MCF 10A (cell line): ENCODE measurements at regions not wholly inside any gene's neighbourhood (a gene's known extent, or its start where the extent isn't known, plus 50 kb on each side); places are given as distances from the start of the nearest gene placed in this dataset.
"Not testable (repeated sequence)": the region's sequence is repeated elsewhere in the genome, so short reads cannot be mapped to it uniquely, and the experiment has no call there.

Source experiments
- BruUV-seq: library from RNA; stranded (reverse); fragments of 400-500 nt; replicated peaks from 2 replicates; lab custom pipeline; 2021; lab: Mats Ljungman, UMichigan
- CTCF ChIA-PET: fragments of 300-600 bp; sonication (Branson Sonifier 250); formaldehyde crosslinking; extraction: SDS; loops from one replicate; lab custom pipeline; 2021; ENCODE audit warnings: antibody characterized with exemption, inconsistent platforms; lab: Yijun Ruan, JAX
- POLR2A ChIA-PET: fragments of 300-600, 350-650 bp; sonication (Branson Sonifier 250); formaldehyde crosslinking; extraction: SDS; loops from one replicate; lab custom pipeline; 2020; ENCODE audit warnings: antibody characterized with exemption, inconsistent platforms; lab: Yijun Ruan, JAX
- DNase-seq: peaks from one replicate; pipeline ENCODE4 v3.0.0-alpha.2; 2018; ENCODE audit not compliant: unreplicated experiment
- H3K27ac Mint-ChIP-seq: one replicate; pipeline ENCODE4 v1.8.0; 2022; ENCODE audit warnings: mild to moderate bottlenecking, low read depth, mixed read lengths; ENCODE audit not compliant: unreplicated experiment
- H3K27me3 Mint-ChIP-seq: one replicate; pipeline ENCODE4 v1.8.0; 2022; ENCODE audit warnings: mixed read lengths; ENCODE audit not compliant: insufficient read depth, unreplicated experiment
- H3K36me3 Mint-ChIP-seq: one replicate; pipeline ENCODE4 v1.8.0; 2022; ENCODE audit warnings: mild to moderate bottlenecking, moderate library complexity, mixed read lengths; ENCODE audit not compliant: insufficient read depth, unreplicated experiment
- H3K4me1 Mint-ChIP-seq: one replicate; pipeline ENCODE4 v1.8.0; 2022; ENCODE audit warnings: mixed read lengths; ENCODE audit not compliant: insufficient read depth, unreplicated experiment
- H3K4me3 Mint-ChIP-seq: one replicate; pipeline ENCODE4 v1.8.0; 2022; ENCODE audit warnings: mild to moderate bottlenecking, moderate library complexity, mixed read lengths; ENCODE audit not compliant: unreplicated experiment
- H3K9me3 Mint-ChIP-seq: one replicate; pipeline ENCODE4 v1.8.0; 2022; ENCODE audit warnings: mixed read lengths; ENCODE audit not compliant: unreplicated experiment
- CTCF ChIP-seq: fragments of 200-600 bp; IDR thresholded peaks from one replicate; pipeline ENCODE4 v1.8.0; 2022; ENCODE audit warnings: antibody characterized with exemption, mild to moderate bottlenecking; ENCODE audit not compliant: unreplicated experiment
- intact Hi-C: fragments of 100-400 bp; cut with micrococcal nuclease; formaldehyde crosslinking; loops from 2 replicates; pipeline ENCODE4 v1.14.1; 2022

- BruUV-seq, result no TSS peak
- intact Hi-C loops, result no loop called here
- DNase-seq, result no peak
- Mint-ChIP-seq H3K9me3 (peaks cover 34% of the 10 kb centered on the region), H3K27ac (no peak overlapping the region), H3K4me3 (no peak overlapping the region), H3K4me1 (no peaks in the 10 kb centered on the region), H3K27me3 (no peaks in the 10 kb centered on the region), H3K36me3 (no peaks in the 10 kb centered on the region)
- CTCF ChIA-PET, result no interaction called here
- TF ChIP-seq CTCF, result no peak
- POLR2A ChIA-PET, result no interaction called here
Observed at GRCh38 chr16:9666834-9667480, 515.3 kb downstream of the GRIN2A start.

- no TSS peak for BruUV-seq
- POLR2A ChIA-PET, result no interaction called here
- Mint-ChIP-seq H3K36me3 (no peaks in the 10 kb centered on the region), H3K4me1 (no peaks in the 10 kb centered on the region), H3K4me3 (no peak overlapping the region), H3K9me3 (peaks cover 30% of the 10 kb centered on the region), H3K27ac (no peak overlapping the region), H3K27me3 (no peaks in the 10 kb centered on the region)
- no peak for TF ChIP-seq CTCF
- CTCF ChIA-PET, result interaction anchor here (1.0 kb wide), 1 partner anchor 22 kb away, joined by 4 read pairs; no protein-coding TSS in a partner anchor
- no peak for DNase-seq
- intact Hi-C loops, result no loop called here
Observed at GRCh38 chr16:9670033-9670432, 512.2 kb downstream of the GRIN2A start.

- POLR2A ChIA-PET, intact Hi-C loops, BruUV-seq, H3K27ac Mint-ChIP-seq, H3K4me1 Mint-ChIP-seq, H3K4me3 Mint-ChIP-seq, H3K27me3 Mint-ChIP-seq, H3K36me3 Mint-ChIP-seq, DNase-seq: not testable (repeated sequence)
- CTCF ChIA-PET, result interaction anchor here (1.0 kb wide), 1 partner anchor 22 kb away, joined by 4 read pairs; no protein-coding TSS in a partner anchor
- peaks cover 32% of the 10 kb centered on the region for H3K9me3 Mint-ChIP-seq
Observed at GRCh38 chr16:9670616-9671015, 511.6 kb downstream of the GRIN2A start.

GRCh38 chr16:9676560-9677300, 505.5 kb downstream of the GRIN2A start:
- H3K9me3 Mint-ChIP-seq, result peaks cover 31% of the 10 kb centered on the region
- H3K36me3 Mint-ChIP-seq, POLR2A ChIA-PET, H3K27me3 Mint-ChIP-seq, DNase-seq, H3K4me3 Mint-ChIP-seq, BruUV-seq, intact Hi-C loops, CTCF ChIA-PET, H3K4me1 Mint-ChIP-seq, H3K27ac Mint-ChIP-seq: not testable (repeated sequence)

GRCh38 chr16:9677301-9677653, 505.0 kb downstream of the GRIN2A start:
- no peaks in the 10 kb centered on the region for H3K36me3 Mint-ChIP-seq
- no peak overlapping the region for H3K27ac Mint-ChIP-seq
- intact Hi-C loops, result no loop called here
- DNase-seq, result no peak
- no peaks in the 10 kb centered on the region for H3K27me3 Mint-ChIP-seq
- no peak for TF ChIP-seq CTCF
- no peaks in the 10 kb centered on the region for H3K4me1 Mint-ChIP-seq
- ChIA-PET CTCF (no interaction called here), POLR2A (no interaction called here)
- no peak overlapping the region for H3K4me3 Mint-ChIP-seq
- BruUV-seq, result no TSS peak
- H3K9me3 Mint-ChIP-seq, result peaks cover 34% of the 10 kb centered on the region
